ENCODE measurements at regions not wholly inside any gene's neighbourhood (a gene's known extent, or its start where the extent isn't known, plus 50 kb on each side); places are given as distances from the start of the nearest gene placed in this dataset.
"Not testable (repeated sequence)": the region's sequence is repeated elsewhere in the genome, so short reads cannot be mapped to it uniquely, and the experiment has no call there.

- in situ Hi-C loops (cut with MboI; ENCODE audit: low pct_unique_long_range_greater_than_20kb, low sequenced_read_pairs), result no loop called here
- DNase-seq, result no peak
Measured at GRCh38 chr4:116018831-116019230, 905.4 kb upstream of the NDST4 start.

GRCh38 chr4:116016201-116016600 lies 902.8 kb upstream of the NDST4 start:
- in situ Hi-C loops (cut with MboI; ENCODE audit: low pct_unique_long_range_greater_than_20kb, low sequenced_read_pairs), result no loop called here
- peak; percentile 78 for DNase-seq

GRCh38 chr4:116015549-116015948 lies 902.1 kb upstream of the NDST4 start:
- peak; percentile 50 for DNase-seq
- in situ Hi-C loops (cut with MboI; ENCODE audit: low pct_unique_long_range_greater_than_20kb, low sequenced_read_pairs), result no loop called here

GRCh38 chr4:116015062-116015461 lies 901.6 kb upstream of the NDST4 start:
- in situ Hi-C loops (cut with MboI; ENCODE audit: low pct_unique_long_range_greater_than_20kb, low sequenced_read_pairs), result no loop called here
- DNase-seq, result peak; percentile 36

GRCh38 chr4:116010923-116011322 lies 897.5 kb upstream of the NDST4 start:
- in situ Hi-C loops (cut with MboI; ENCODE audit: low pct_unique_long_range_greater_than_20kb, low sequenced_read_pairs), result no loop called here

GRCh38 chr4:116005806-116006088 lies 892.3 kb upstream of the NDST4 start:
- in situ Hi-C loops (cut with MboI; ENCODE audit: low pct_unique_long_range_greater_than_20kb, low sequenced_read_pairs), result no loop called here

More at GRCh38 chr4:116010923-116011322, 897.5 kb upstream of the NDST4 start:
- no peak for DNase-seq

GRCh38 chr4:116005037-116005805 lies 891.8 kb upstream of the NDST4 start:
- in situ Hi-C loops (cut with MboI; ENCODE audit: low pct_unique_long_range_greater_than_20kb, low sequenced_read_pairs), result no loop called here
- DNase-seq, result no peak

More at GRCh38 chr4:116005806-116006088, 892.3 kb upstream of the NDST4 start:
- no peak for DNase-seq

GRCh38 chr4:116001291-116001690 lies 887.9 kb upstream of the NDST4 start:
- in situ Hi-C loops (cut with MboI; ENCODE audit: low pct_unique_long_range_greater_than_20kb, low sequenced_read_pairs), result no loop called here

GRCh38 chr4:115986573-115986972 lies 873.2 kb upstream of the NDST4 start:
- in situ Hi-C loops (cut with MboI; ENCODE audit: low pct_unique_long_range_greater_than_20kb, low sequenced_read_pairs), result no loop called here
- no peak for DNase-seq

More at GRCh38 chr4:116001291-116001690, 887.9 kb upstream of the NDST4 start:
- DNase-seq, result no peak

GRCh38 chr4:115975421-115976001 lies 862.1 kb upstream of the NDST4 start:
- DNase-seq; in situ Hi-C loops (cut with MboI; ENCODE audit: low pct_unique_long_range_greater_than_20kb, low sequenced_read_pairs): not testable (repeated sequence)

GRCh38 chr4:115973768-115974167 lies 860.3 kb upstream of the NDST4 start:
- in situ Hi-C loops (cut with MboI; ENCODE audit: low pct_unique_long_range_greater_than_20kb, low sequenced_read_pairs), result no loop called here
- DNase-seq, result no peak

- in situ Hi-C loops (cut with MboI; ENCODE audit: low pct_unique_long_range_greater_than_20kb, low sequenced_read_pairs), result no loop called here
- no peak for DNase-seq
Measured at GRCh38 chr4:115972967-115973366, 859.5 kb upstream of the NDST4 start.

GRCh38 chr4:115970859-115971258 lies 857.4 kb upstream of the NDST4 start:
- no peak for DNase-seq
- in situ Hi-C loops (cut with MboI; ENCODE audit: low pct_unique_long_range_greater_than_20kb, low sequenced_read_pairs), result no loop called here

GRCh38 chr4:115969756-115970155 lies 856.3 kb upstream of the NDST4 start:
- peak; percentile 54 for DNase-seq
- in situ Hi-C loops (cut with MboI; ENCODE audit: low pct_unique_long_range_greater_than_20kb, low sequenced_read_pairs), result no loop called here

GRCh38 chr4:115965588-115965987 lies 852.2 kb upstream of the NDST4 start:
- in situ Hi-C loops (cut with MboI; ENCODE audit: low pct_unique_long_range_greater_than_20kb, low sequenced_read_pairs), result no loop called here
- DNase-seq, result no peak

- DNase-seq; in situ Hi-C loops (cut with MboI; ENCODE audit: low pct_unique_long_range_greater_than_20kb, low sequenced_read_pairs): not testable (repeated sequence)
Measured at GRCh38 chr4:115956054-115956796, 842.8 kb upstream of the NDST4 start.

GRCh38 chr4:115950806-115951205 lies 837.4 kb upstream of the NDST4 start:
- no peak for DNase-seq
- in situ Hi-C loops (cut with MboI; ENCODE audit: low pct_unique_long_range_greater_than_20kb, low sequenced_read_pairs), result no loop called here

GRCh38 chr4:115949974-115950743 lies 836.7 kb upstream of the NDST4 start:
- DNase-seq; in situ Hi-C loops (cut with MboI; ENCODE audit: low pct_unique_long_range_greater_than_20kb, low sequenced_read_pairs): not testable (repeated sequence)

GRCh38 chr4:115945026-115945425 lies 831.6 kb upstream of the NDST4 start:
- no peak for DNase-seq
- in situ Hi-C loops (cut with MboI; ENCODE audit: low pct_unique_long_range_greater_than_20kb, low sequenced_read_pairs), result no loop called here
